Breast epithelium (tissue), 3 donors: ENCODE measurements at regions not wholly inside any gene's neighbourhood (a gene's known extent, or its start where the extent isn't known, plus 50 kb on each side); places are given as distances from the start of the nearest gene placed in this dataset.

Source experiments
- CTCF ChIP-seq, 3 donors: fragments of 450-650 bp; IDR thresholded peaks; one replicate each; pipeline ENCODE4 v1.5.1; 2016 to 2017; ENCODE audit warnings: antibody characterized with exemption in 3 of 3, mild to moderate bottlenecking in 3 of 3, moderate library complexity in 3 of 3
- POLR2A ChIP-seq: fragments of 450-650 bp; IDR thresholded peaks from one replicate; pipeline ENCODE4 v1.6.1; 2016; ENCODE audit warnings: antibody characterized with exemption, mild to moderate bottlenecking, moderate library complexity
- POLR2AphosphoS5 ChIP-seq, 3 donors: sonication (generic); formaldehyde crosslinking; IDR thresholded peaks; one replicate each; pipeline ENCODE4 v1.6.1; 2017; ENCODE audit warnings: antibody characterized with exemption in 3 of 3

DNA sequence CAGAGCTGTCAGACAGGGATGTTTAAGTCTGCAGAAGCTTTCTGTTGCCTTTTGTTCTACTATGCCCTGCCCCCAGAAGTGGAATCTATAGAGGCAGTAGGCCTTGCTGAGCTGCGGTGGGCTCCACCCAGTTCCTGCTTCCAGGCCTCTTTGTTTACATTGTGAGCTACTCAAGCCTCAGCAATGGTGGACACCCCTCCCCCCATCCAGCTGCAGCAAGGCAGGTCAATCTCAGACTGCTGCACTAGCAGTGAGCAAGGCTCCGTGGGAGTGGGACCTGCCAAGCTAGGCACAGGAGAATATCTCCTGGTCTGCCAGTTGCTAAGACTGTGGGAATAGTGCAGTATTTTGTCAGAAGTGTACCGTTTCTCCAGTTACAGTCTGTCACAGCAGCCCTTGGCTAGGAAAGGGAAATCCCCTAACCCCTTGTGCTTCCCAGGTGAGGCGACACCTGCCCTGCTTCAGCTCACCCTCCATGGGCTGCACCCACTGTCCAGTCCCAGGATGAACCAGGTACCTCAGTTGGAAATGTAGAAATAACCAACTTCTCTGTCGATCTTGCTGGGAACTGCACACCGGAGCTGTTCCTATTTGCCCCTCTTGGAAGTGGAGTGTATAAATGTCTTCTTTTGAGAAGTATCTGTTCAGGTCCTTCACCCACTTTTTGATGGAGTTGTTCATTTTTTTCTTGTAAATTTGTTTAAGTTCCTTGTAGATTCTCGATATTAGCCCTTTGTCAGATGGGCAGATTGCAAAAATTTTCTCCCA lies 213.5 kb upstream of the SLC38A2 start:
- TF ChIP-seq CTCF (IDR thresholded peaks at IDR 0.05) (no peak), POLR2A (no peak), POLR2AphosphoS5 (IDR thresholded peaks at IDR 0.05) (no peak)
